ENCODE measurements at regions not wholly inside any gene's neighbourhood (a gene's known extent, or its start where the extent isn't known, plus 50 kb on each side); places are given as distances from the start of the nearest gene placed in this dataset.
"Not testable (repeated sequence)": the region's sequence is repeated elsewhere in the genome, so short reads cannot be mapped to it uniquely, and the experiment has no call there.

DNA sequence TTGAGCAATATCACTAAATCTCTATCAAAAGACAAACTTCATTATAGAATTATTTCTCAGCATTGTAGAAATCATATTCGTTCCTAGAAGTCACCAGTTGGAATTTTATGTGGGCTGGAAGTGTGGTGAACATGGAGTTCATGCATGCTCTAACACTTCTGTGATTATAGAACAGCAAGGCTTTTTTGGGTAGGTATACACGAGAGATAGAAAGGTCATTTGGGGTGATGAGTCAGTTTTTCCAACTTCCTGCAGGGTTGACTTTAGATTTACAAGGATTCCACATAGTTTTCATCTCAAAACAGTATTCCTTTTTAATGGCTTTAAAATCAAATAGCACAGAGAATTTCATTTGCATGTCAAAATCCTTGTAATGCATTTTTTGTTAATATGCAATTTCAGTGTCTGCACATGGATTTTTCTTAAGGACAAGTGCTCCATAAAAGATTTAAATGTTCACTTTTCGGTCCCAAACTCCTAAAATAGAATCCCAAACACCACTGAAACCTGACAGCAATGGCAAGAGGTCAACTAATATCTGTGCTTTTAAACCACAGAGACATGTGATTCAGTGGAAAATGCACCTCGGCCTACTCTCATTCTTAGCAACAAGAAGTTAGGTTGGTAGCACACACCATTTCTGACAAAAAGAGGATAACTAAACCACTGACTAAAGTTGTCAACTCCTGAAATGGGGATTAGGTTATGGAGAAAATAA, 211.0 kb downstream of the MOXD1 start:
- Mint-ChIP-seq H3K27me3 (no peaks in the 10 kb centered on the region), H3K9me3 (peaks cover 0 to 6% of the 10 kb centered on the region in 2 donors), H3K4me1 (peaks cover 12 to 22% of the 10 kb centered on the region in 2 donors), H3K27ac (peak overlapping the region; percentile 71), H3K4me3 (peak overlapping the region in 1 of 2 donors; percentile 32), H3K36me3 (no peaks in the 10 kb centered on the region)
- ATAC-seq (replicated peaks) (peak; percentile 93 to 94), DNase-seq (peak; percentile 15)

DNA sequence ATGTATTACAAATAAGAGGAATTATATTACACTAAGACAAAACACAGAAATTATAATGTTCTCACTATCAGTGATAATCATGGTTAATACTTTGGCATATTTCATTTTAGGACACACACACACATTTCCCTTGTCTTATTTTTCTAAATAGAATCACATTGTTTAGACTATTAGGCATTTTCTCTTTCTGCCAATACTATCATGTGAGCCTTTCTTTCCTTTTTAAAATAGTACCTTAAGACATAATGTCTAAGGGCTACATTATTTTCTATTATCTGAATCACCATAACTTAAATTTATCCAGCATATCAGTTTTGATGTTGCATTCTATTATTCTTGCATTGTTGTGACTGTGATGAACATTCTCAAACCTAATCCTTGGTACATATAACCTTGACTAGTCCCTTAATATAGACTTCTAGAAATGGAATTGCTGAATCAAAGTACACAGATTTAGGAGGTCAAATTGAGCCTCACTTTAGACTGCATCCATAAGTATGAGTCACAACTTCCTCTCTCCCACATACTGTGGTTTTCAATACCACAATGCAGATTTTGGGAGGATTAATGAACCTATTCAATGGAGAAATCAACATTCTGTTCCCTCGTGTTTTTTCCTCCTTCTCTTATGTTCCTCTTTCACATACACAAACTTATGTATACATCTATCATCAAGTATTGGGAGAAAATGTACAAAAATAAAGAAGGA, 212.6 kb downstream of the MOXD1 start:
- H3K9me3 Mint-ChIP-seq, result peaks cover 4 to 6% of the 10 kb centered on the region in 2 donors
- no peak overlapping the region for H3K27ac Mint-ChIP-seq
- DNase-seq (no peak), ATAC-seq (replicated peaks) (peak in 1 of 2 donors; percentile 30)
- peaks cover 12 to 22% of the 10 kb centered on the region in 2 donors for H3K4me1 Mint-ChIP-seq
- peaks cover 0 to under 1% of the 10 kb centered on the region in 2 donors for H3K36me3 Mint-ChIP-seq
- H3K4me3 Mint-ChIP-seq, result no peak overlapping the region
- no peaks in the 10 kb centered on the region for H3K27me3 Mint-ChIP-seq

DNA sequence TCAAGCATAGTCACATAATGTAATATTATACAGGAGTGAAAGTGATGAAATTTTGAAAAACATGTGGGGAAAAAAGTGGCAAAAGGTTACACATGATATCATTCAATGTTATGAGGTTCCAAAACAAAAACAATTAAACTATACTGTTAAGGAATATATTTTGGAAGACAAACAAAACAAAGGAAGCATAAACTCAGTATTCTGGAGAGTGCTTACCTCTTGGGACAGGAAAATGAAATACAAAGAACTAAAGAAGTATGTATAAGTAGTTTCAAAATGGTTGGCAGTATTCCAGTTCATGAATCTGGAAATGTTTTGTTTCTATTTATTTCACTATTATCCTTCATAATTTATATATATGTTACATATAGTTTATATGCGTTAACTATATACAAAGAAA, 213.5 kb downstream of the MOXD1 start:
- ATAC-seq (replicated peaks) (no peak), DNase-seq (no peak)
- peaks cover 0 to 2% of the 10 kb centered on the region in 2 donors for H3K36me3 Mint-ChIP-seq
- H3K4me1 Mint-ChIP-seq, result peaks cover 12 to 22% of the 10 kb centered on the region in 2 donors
- no peak overlapping the region for H3K27ac Mint-ChIP-seq
- H3K27me3 Mint-ChIP-seq, result no peaks in the 10 kb centered on the region
- H3K9me3 Mint-ChIP-seq, result peaks cover 7 to 9% of the 10 kb centered on the region in 2 donors
- H3K4me3 Mint-ChIP-seq, result no peak overlapping the region

DNA sequence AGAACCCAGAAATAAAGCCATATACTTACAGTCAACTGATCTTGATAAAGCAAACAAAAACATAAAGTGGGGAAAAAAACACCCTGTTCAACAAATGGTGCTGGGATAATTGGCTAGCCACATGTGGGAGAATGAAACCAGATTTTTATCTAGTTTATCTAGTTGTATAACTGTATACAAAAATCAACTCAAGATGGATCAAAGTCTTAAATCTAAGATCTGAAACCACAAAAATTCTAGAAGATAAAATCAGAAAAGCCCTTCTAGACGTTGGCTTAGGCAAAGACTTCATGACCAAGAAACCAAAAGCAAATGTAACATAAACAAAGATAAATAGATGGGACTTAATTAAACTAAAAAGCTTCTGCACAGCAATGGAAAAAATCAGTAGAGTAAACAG, 216.3 kb downstream of the MOXD1 start:
- peaks cover 14 to 21% of the 10 kb centered on the region in 2 donors for H3K9me3 Mint-ChIP-seq
- H3K27me3 Mint-ChIP-seq; DNase-seq; ATAC-seq (replicated peaks); H3K36me3 Mint-ChIP-seq; H3K4me3 Mint-ChIP-seq; H3K27ac Mint-ChIP-seq; H3K4me1 Mint-ChIP-seq: not testable (repeated sequence)

DNA sequence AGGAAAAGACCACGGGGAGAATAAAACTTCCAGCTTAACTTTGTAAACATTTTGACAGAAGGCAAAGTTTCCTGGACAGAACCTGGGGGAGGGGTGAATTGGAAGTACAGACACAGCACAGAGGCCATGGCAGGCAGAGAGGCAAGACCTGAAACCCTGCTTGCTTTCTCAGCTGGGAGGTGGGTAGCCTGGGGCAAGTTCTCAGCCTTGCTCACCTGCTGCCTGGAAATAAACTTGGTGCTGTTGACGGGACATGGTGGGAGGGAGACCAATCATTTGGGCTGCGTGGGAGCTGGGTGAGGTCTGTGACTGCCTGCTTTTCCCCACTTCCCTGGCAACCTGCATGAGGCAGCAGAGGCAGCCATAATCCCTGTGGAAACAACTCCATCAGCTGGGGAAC, 221.3 kb downstream of the MOXD1 start:
- peaks cover 0 to 7% of the 10 kb centered on the region in 2 donors for H3K27me3 Mint-ChIP-seq
- DNase-seq, result no peak
- no peak overlapping the region for H3K4me3 Mint-ChIP-seq
- H3K27ac Mint-ChIP-seq, result no peak overlapping the region
- H3K4me1 Mint-ChIP-seq, result no peaks in the 10 kb centered on the region
- H3K9me3 Mint-ChIP-seq, result peaks cover 31 to 44% of the 10 kb centered on the region in 2 donors
- H3K36me3 Mint-ChIP-seq, result peaks cover 26 to 29% of the 10 kb centered on the region in 2 donors
- no peak for ATAC-seq (replicated peaks)

DNA sequence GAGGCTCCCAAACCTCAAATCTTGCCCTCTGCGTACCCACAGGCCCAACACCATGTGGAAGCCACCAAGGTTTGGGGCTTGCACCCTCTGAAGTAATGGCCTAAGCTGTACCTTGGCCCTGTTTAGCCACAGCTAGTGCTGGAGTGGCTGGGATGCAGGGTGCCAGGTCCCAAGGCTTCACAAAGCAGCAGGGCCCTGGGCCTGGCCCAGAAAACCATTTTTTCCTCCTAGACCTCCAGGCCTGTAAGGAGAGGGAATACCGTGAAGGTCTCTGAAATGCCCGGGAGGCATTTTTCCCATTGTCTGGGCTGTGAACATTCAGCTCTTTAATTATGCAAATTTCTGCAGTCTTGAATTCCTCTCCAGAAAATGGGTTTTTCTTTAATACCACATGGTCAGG, 223.7 kb upstream of the CCN2 start:
- no peak for ATAC-seq (replicated peaks)
- H3K36me3 Mint-ChIP-seq, result peaks cover 22 to 33% of the 10 kb centered on the region in 2 donors
- no peak overlapping the region for H3K4me3 Mint-ChIP-seq
- H3K27ac Mint-ChIP-seq, result no peak overlapping the region
- H3K27me3 Mint-ChIP-seq, result peaks cover 0 to 6% of the 10 kb centered on the region in 2 donors
- peaks cover 25 to 28% of the 10 kb centered on the region in 2 donors for H3K9me3 Mint-ChIP-seq
- DNase-seq, result no peak
- no peaks in the 10 kb centered on the region for H3K4me1 Mint-ChIP-seq

DNA sequence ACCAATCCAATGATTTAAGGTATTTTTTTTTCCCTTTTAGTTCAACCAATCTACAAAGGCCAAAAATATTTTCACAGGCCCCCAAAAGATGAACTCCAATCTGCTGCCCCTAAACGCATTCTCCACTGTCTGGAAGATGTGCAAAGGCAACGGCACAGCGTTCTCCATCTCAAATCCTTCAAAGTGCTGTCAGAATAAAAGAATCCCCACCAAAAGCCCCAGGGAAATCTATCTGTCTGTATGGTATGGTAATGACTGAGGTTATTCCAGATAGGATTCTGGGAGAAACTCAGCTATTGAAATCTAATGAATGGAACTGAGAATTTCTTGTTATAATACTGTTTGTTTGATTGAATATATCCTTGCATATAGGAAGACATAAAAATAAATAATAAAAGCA, 217.8 kb upstream of the CCN2 start:
- peaks cover 3 to 7% of the 10 kb centered on the region in 2 donors for H3K9me3 Mint-ChIP-seq
- H3K36me3 Mint-ChIP-seq, result peaks cover 4 to 8% of the 10 kb centered on the region in 2 donors
- peaks cover 0 to 14% of the 10 kb centered on the region in 2 donors for H3K4me1 Mint-ChIP-seq
- DNase-seq, result no peak
- no peak for ATAC-seq (replicated peaks)
- H3K27ac Mint-ChIP-seq, result no peak overlapping the region
- no peaks in the 10 kb centered on the region for H3K27me3 Mint-ChIP-seq
- no peak overlapping the region for H3K4me3 Mint-ChIP-seq

DNA sequence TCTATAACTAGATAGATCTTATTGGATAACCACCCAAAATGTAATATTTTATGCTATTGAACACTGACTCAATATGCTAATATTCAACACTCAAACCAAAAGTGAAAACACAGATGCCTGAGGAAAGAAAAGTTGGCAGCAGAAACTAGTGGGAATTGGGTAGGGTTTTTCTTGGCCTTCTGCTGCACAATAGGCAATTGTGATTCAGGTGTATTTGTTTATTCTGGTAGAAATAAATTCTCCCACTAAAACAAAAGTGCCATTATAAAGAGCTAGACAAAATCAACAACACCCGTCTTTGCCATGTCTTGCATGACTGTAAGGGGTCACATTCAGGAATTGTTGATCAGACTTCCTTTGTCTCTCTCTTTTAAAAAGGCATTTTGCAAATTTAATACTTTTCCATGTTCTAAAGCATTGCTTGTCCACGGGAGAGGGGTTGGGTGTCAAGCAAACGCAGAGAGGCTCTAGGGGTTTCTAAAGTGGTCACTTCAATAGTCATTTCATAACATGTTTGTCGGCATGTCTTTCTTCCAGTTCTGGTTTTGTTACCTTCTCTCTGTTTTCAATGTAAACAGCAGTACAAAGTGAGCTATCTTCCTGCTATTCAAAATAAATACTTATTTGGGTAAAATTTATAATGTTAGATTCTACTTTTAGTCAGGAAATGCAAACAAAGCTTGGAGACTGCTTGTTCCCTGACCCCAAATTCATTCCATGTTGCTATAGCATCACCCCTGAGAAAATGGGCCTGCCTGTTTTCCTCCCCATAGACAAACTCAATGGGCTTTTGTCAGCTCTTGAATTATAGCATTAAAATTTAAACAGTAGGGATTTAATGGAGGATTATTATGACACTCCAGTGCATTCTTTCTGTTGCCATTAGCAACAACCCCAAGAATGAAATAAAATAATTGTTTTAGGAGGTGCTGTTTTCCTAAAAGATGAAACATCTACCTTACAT, 217.0 kb upstream of the CCN2 start:
- DNase-seq, result no peak
- Mint-ChIP-seq H3K4me3 (no peak overlapping the region), H3K36me3 (peaks cover 0 to 5% of the 10 kb centered on the region in 2 donors), H3K4me1 (peaks cover 0 to 14% of the 10 kb centered on the region in 2 donors), H3K27me3 (no peaks in the 10 kb centered on the region), H3K9me3 (peaks cover 0 to 3% of the 10 kb centered on the region in 2 donors), H3K27ac (no peak overlapping the region)
- ATAC-seq (replicated peaks), result no peak

DNA sequence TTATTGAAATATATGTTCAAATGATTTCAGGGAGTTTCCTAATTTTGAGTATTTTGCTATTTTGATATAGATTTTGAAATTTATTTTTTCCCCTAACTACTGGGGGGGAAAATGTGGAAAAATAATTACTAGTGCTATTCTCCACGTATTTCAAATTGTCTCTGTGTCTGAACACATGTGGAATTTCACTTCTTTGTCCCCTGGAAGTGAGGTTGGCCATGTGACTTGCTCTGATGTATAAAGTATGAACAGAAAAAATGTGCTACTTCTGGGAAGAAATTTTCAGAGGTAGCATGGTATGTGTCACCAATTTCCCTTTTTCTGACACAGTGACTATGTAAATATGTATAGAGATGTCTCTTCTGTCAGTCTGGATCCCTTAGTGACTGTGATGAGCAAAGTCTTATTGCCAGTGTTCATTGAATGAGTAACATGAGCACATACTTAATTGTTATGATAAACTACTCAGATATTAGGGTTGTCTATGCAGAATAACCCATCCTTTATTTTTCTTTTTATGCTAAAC, 215.4 kb upstream of the CCN2 start:
- peaks cover 0 to 16% of the 10 kb centered on the region in 2 donors for H3K4me1 Mint-ChIP-seq
- DNase-seq (no peak), ATAC-seq (replicated peaks) (peak; percentile 53)
- no peak overlapping the region for H3K4me3 Mint-ChIP-seq
- no peak overlapping the region for H3K27ac Mint-ChIP-seq
- H3K27me3 Mint-ChIP-seq, result no peaks in the 10 kb centered on the region
- peaks cover 0 to 6% of the 10 kb centered on the region in 2 donors for H3K36me3 Mint-ChIP-seq
- H3K9me3 Mint-ChIP-seq, result peaks cover 0 to 3% of the 10 kb centered on the region in 2 donors

DNA sequence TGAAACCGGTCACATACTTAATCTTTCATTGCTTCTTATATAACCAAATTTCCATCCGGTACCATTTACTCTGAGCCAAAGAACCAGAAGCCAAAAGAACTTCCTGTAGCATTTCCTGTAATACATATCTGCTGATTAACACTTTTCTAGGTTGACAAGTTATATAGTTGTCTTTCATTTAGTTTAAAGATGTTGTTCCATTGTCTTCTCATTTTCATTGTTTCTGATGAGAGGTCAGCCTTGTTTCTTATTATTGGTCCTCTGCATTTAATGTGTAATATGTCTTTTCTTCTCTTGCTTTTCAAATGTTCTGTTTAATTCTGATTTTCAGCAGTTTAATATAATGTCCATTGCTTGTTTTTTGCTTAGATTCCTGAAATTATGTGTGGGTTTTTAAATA, 214.5 kb upstream of the CCN2 start:
- Mint-ChIP-seq H3K27ac (no peak overlapping the region), H3K27me3 (no peaks in the 10 kb centered on the region), H3K4me3 (no peak overlapping the region), H3K36me3 (peaks cover 0 to 6% of the 10 kb centered on the region in 2 donors), H3K9me3 (peaks cover 0 to 3% of the 10 kb centered on the region in 2 donors), H3K4me1 (peaks cover 0 to 22% of the 10 kb centered on the region in 2 donors)
- DNase-seq (no peak), ATAC-seq (replicated peaks) (no peak)

DNA sequence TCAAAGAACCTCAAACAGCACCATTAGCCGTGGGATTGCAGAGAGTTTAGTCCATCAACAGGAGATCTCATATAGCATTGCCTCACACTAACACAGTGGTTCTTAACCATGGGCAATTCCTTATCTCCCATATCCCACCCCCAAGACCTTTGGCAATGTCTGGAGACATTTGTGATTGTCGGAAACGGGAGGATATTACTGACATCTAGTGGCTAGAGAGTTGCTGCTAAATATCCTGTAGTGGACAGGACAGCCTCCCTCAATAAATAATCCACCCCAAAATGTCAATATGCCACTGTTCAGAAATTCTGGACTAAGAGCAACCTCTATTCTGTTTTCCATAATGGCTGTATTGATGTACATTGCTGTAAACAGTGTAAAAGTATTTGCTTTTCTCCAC, 210.1 kb upstream of the CCN2 start:
- Mint-ChIP-seq H3K27ac (no peak overlapping the region), H3K9me3 (peaks cover 0 to 3% of the 10 kb centered on the region in 2 donors), H3K27me3 (no peaks in the 10 kb centered on the region), H3K4me1 (peaks cover 7 to 42% of the 10 kb centered on the region in 2 donors), H3K36me3 (peaks cover 0 to 6% of the 10 kb centered on the region in 2 donors), H3K4me3 (no peak overlapping the region)
- ATAC-seq (replicated peaks) (no peak), DNase-seq (no peak)

DNA sequence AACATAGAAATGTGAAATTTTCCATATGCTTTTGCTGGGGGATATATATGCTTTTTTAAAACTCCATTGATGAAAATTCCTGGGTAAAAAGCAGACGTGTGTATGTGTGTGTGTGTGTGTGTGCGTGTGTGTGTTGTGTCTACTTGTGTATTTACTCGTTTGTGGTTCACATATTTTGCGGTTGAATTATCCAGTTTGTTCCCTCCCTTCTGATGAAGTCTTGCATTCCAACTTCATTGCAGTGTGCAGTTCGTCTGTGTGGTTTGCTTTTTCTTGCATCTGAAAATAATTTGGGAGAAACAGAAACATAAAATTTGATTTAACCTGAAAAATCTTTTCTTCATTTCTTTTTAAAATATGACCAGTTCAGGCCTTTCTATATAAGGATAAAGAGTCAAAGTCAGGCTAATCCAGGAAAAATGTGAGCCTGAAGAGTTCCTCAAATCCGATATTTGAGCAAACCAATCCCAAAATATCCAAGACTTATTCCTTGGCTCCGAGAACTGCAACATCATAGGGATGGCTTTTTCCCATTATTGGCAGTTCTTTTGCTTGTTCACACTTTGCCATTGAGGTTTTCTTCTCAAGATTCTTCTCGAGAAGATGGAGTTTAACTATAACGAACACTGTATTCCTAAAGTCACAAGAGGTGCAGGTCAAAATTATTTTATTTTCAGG, 202.2 kb upstream of the CCN2 start:
- Mint-ChIP-seq H3K4me3 (no peak overlapping the region), H3K27me3 (no peaks in the 10 kb centered on the region), H3K27ac (no peak overlapping the region), H3K36me3 (peaks cover 0 to 8% of the 10 kb centered on the region in 2 donors), H3K4me1 (peaks cover 8 to 43% of the 10 kb centered on the region in 2 donors), H3K9me3 (no peaks in the 10 kb centered on the region)
- no peak for DNase-seq
- no peak for ATAC-seq (replicated peaks)

DNA sequence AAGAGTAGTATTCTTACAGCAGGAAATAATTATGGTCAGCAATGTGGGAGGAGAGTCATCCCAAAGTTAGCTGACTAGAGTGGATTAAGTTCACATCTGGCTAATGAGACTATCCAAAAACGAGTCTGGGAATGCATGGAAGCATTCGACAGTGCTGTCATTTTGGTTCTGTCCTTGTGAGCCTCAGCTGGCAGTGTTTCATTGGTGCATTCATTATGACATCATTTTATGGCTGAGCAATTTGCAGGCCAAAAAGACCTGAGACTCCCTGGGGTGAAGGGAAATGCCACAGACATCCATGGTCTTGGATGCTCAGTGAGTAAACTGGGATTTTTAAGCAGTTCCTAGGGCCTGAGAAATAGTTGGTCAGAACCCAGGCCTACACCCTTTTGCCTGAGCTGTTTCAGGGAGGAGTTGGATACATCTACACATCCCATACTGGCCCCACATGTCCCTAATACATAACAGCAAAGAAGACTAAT, 196.4 kb upstream of the CCN2 start:
- ATAC-seq (replicated peaks), result no peak
- H3K4me1 Mint-ChIP-seq, result peaks cover 22 to 42% of the 10 kb centered on the region in 2 donors
- H3K9me3 Mint-ChIP-seq, result peaks cover 0 to 3% of the 10 kb centered on the region in 2 donors
- DNase-seq, result no peak
- peaks cover 8 to 11% of the 10 kb centered on the region in 2 donors for H3K36me3 Mint-ChIP-seq
- no peak overlapping the region for H3K4me3 Mint-ChIP-seq
- no peaks in the 10 kb centered on the region for H3K27me3 Mint-ChIP-seq
- no peak overlapping the region for H3K27ac Mint-ChIP-seq
